CD14-positive monocyte (primary cell): ENCODE measurements at regions not wholly inside any gene's neighbourhood (a gene's known extent, or its start where the extent isn't known, plus 50 kb on each side); places are given as distances from the start of the nearest gene placed in this dataset.

Source experiments
- DNase-seq, 3 donors: peaks; one replicate each; pipeline ENCODE4 v3.0.0-alpha.2; 2011 to 2022
- H2AFZ ChIP-seq: 2 replicates; pipeline ENCODE4 v1.6.0; 2012; ENCODE audit warnings: mild to moderate bottlenecking, low read depth, low read length, inconsistent platforms; ENCODE audit not compliant: insufficient read depth, poor library complexity, severe bottlenecking
- H3K27ac ChIP-seq, 2 donors: 1 replicate in 1 of 2; 2 replicates in 1 of 2; pipeline ENCODE4 v1.5.1; 2012 to 2013; ENCODE audit warnings: low read length in 2 of 2, control low read depth in 1 of 2, inconsistent platforms in 1 of 2, low read depth in 1 of 2, mild to moderate bottlenecking in 1 of 2
- H3K27me3 ChIP-seq, 2 donors: one replicate each; pipeline versions ENCODE4 v1.6.0 to v1.6.1; 2011 to 2013; ENCODE audit warnings: low read length in 2 of 2; ENCODE audit not compliant: control insufficient read depth in 2 of 2, insufficient read depth in 2 of 2
- H3K36me3 ChIP-seq, 2 donors: replicated peaks in 1 of 2; 1 replicate in 1 of 2; 2 replicates in 1 of 2; pipeline versions ENCODE4 v1.5.1 to v1.6.1; 2012 to 2013; ENCODE audit warnings: low read length in 2 of 2, control low read depth in 1 of 2, inconsistent platforms in 1 of 2, mild to moderate bottlenecking in 1 of 2; ENCODE audit not compliant: insufficient read depth in 2 of 2, control insufficient read depth in 1 of 2
- H3K4me1 ChIP-seq, 2 donors: 1 replicate in 1 of 2; 2 replicates in 1 of 2; pipeline versions ENCODE4 v1.5.1 to v1.6.1; 2012 to 2013; ENCODE audit warnings: low read length in 2 of 2, control low read depth in 1 of 2, inconsistent platforms in 1 of 2, mild to moderate bottlenecking in 1 of 2, moderate library complexity in 1 of 2; ENCODE audit not compliant: insufficient read depth in 2 of 2, control insufficient read depth in 1 of 2
- H3K4me2 ChIP-seq: replicated peaks from 2 replicates; pipeline ENCODE3; 2012; ENCODE audit warnings: low read length, moderate library complexity, mild to moderate bottlenecking; ENCODE audit not compliant: poor library complexity, severe bottlenecking; ENCODE audit errors: extremely low read depth
- H3K4me3 ChIP-seq, 3 experiments: fragments of 200-600 bp in 1 of 3; sonication (generic) in 1 of 3; replicated peaks in 1 of 3; 1 replicate in 2 of 3; 2 replicates in 1 of 3; pipeline ENCODE4 v1.5.1; 2011 to 2013; ENCODE audit warnings: low read length in 3 of 3, mild to moderate bottlenecking in 3 of 3, control low read depth in 2 of 3, low read depth in 2 of 3, inconsistent platforms in 1 of 3, moderate library complexity in 1 of 3
- H3K79me2 ChIP-seq: 2 replicates; pipeline ENCODE4 v1.6.0; 2012; ENCODE audit warnings: mild to moderate bottlenecking, control low read depth, inconsistent platforms, low read length, moderate library complexity; ENCODE audit not compliant: insufficient read depth
- H3K9ac ChIP-seq: 2 replicates; pipeline ENCODE4 v1.6.0; 2017; ENCODE audit warnings: low read length, mild to moderate bottlenecking; ENCODE audit not compliant: insufficient read depth, poor library complexity, severe bottlenecking
- H3K9me3 ChIP-seq, 2 donors: replicated peaks in 1 of 2; 1 replicate in 1 of 2; 2 replicates in 1 of 2; pipeline versions ENCODE4 v1.5.1 to v1.6.1; 2012 to 2013; ENCODE audit warnings: low read length in 2 of 2, control low read depth in 1 of 2; ENCODE audit not compliant: control insufficient read depth in 1 of 2, insufficient read depth in 1 of 2
- H4K20me1 ChIP-seq: 2 replicates; pipeline ENCODE4 v1.6.0; 2012; ENCODE audit warnings: mild to moderate bottlenecking, low read length, control low read depth, moderate library complexity; ENCODE audit not compliant: insufficient read depth
- H3K27ac Mint-ChIP-seq, 7 donors: one replicate each; pipeline ENCODE4 v1.8.0; 2020; ENCODE audit warnings: mild to moderate bottlenecking in 7 of 7, mixed read lengths in 7 of 7, moderate library complexity in 6 of 7, inconsistent platforms in 2 of 7
- H3K27me3 Mint-ChIP-seq, 3 donors: one replicate each; pipeline ENCODE4 v1.8.0; 2021 to 2022; ENCODE audit warnings: low read depth in 3 of 3, mild to moderate bottlenecking in 3 of 3, mixed read lengths in 3 of 3, moderate library complexity in 3 of 3, inconsistent platforms in 1 of 3
- H3K36me3 Mint-ChIP-seq, 2 donors: one replicate each; pipeline ENCODE4 v1.8.0; 2020; ENCODE audit warnings: mixed read lengths in 2 of 2, inconsistent platforms in 1 of 2, mild to moderate bottlenecking in 1 of 2
- H3K4me1 Mint-ChIP-seq: one replicate; pipeline ENCODE4 v1.8.0; 2020; ENCODE audit warnings: mild to moderate bottlenecking, mixed read lengths
- H3K4me3 Mint-ChIP-seq, 2 donors: one replicate each; pipeline ENCODE4 v1.8.0; 2020; ENCODE audit warnings: mild to moderate bottlenecking in 2 of 2, mixed read lengths in 2 of 2, moderate library complexity in 1 of 2
- H3K9me3 Mint-ChIP-seq, 7 donors: one replicate each; pipeline ENCODE4 v1.8.0; 2020 to 2022; ENCODE audit warnings: mixed read lengths in 7 of 7, mild to moderate bottlenecking in 6 of 7, moderate library complexity in 6 of 7, inconsistent platforms in 2 of 7
- CTCF ChIP-seq: fragments of 200-600 bp; IDR thresholded peaks from one replicate; pipeline ENCODE4 v1.8.0; 2022; ENCODE audit warnings: antibody characterized with exemption, mild to moderate bottlenecking
- WGBS: methylation state at CpG from one replicate; pipeline ENCODE4 v1.1.5; 2013; ENCODE audit warnings: missing lambda C conversion rate; ENCODE audit not compliant: insufficient coverage; 5-methylcytosine and 5-hydroxymethylcytosine counted together
- intact Hi-C, 2 donors: fragments of 100-400 bp; cut with micrococcal nuclease; formaldehyde crosslinking; loops; one replicate each; pipeline versions ENCODE4 v1.15.0 to v1.15.1; 2023

DNA sequence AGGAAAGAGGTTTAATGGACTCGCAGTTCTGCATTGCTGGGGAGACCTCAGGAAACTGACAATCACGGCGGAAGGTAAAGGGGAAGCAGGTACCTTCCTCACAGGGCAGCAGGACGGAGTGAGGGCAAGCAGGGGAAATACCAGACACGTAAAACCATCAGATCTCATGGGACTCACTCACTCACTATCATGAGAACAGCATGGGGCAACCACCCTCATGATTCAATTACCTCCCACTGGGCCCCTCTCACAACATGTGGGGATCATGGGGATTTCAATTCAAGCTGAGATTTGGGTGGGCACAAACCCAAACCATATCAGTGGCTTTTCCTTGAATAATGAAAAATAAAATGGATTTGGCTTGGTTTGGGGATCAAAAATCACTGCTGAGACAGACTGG lies 380.5 kb downstream of the VRK1 start:
- Histone ChIP-seq H3K4me1 (no peaks in the 10 kb centered on the region), H2AFZ (no peak overlapping the region), H3K4me3 (no peak overlapping the region), H4K20me1 (no peaks in the 10 kb centered on the region), H3K9me3 (peaks cover 0 to 10% of the 10 kb centered on the region in 2 donors), H3K36me3 (no peaks in the 10 kb centered on the region), H3K9ac (no peak overlapping the region), H3K79me2 (no peaks in the 10 kb centered on the region), H3K27me3 (no peaks in the 10 kb centered on the region), H3K4me2 (no peak overlapping the region), H3K27ac (no peak overlapping the region)
- peaks cover 7 to 14% (median 8%) of the 10 kb centered on the region in 3 donors for H3K27me3 Mint-ChIP-seq
- H3K27ac Mint-ChIP-seq = no peak overlapping the region
- H3K36me3 Mint-ChIP-seq = no peaks in the 10 kb centered on the region
- peaks cover 0 to 13% (median 3%) of the 10 kb centered on the region in 7 donors for H3K9me3 Mint-ChIP-seq
- no peaks in the 10 kb centered on the region for H3K4me1 Mint-ChIP-seq
- intact Hi-C loops = no loop called here
- DNase-seq = peak in 1 of 3 donors; percentile 14
- no peak for TF ChIP-seq CTCF
- 6% methylated on average over 5 of the region's 5 CpGs for WGBS
- no peak overlapping the region for H3K4me3 Mint-ChIP-seq

GRCh38 chr14:97178781-97179180 lies 381.6 kb downstream of the VRK1 start:
- H3K9ac ChIP-seq = no peak overlapping the region
- H3K27ac Mint-ChIP-seq = no peak overlapping the region
- no peaks in the 10 kb centered on the region for H3K4me1 Mint-ChIP-seq
- no peak for DNase-seq
- H3K9me3 ChIP-seq = peaks cover 0 to 10% of the 10 kb centered on the region in 2 donors
- H3K36me3 ChIP-seq = no peaks in the 10 kb centered on the region
- H3K4me3 ChIP-seq = no peak overlapping the region
- no peak overlapping the region for H2AFZ ChIP-seq
- H3K4me2 ChIP-seq = no peak overlapping the region
- no peak overlapping the region for H3K27ac ChIP-seq
- no peaks in the 10 kb centered on the region for H3K27me3 ChIP-seq
- intact Hi-C loops = no loop called here
- 48% methylated on average over 3 of the region's 5 CpGs for WGBS
- no peaks in the 10 kb centered on the region for H3K36me3 Mint-ChIP-seq
- TF ChIP-seq CTCF = no peak
- H4K20me1 ChIP-seq = no peaks in the 10 kb centered on the region
- peaks cover 3 to 14% (median 7%) of the 10 kb centered on the region in 3 donors for H3K27me3 Mint-ChIP-seq
- H3K79me2 ChIP-seq = no peaks in the 10 kb centered on the region
- H3K4me3 Mint-ChIP-seq = no peak overlapping the region
- H3K9me3 Mint-ChIP-seq = peaks cover 0 to 13% (median 3%) of the 10 kb centered on the region in 7 donors
- no peaks in the 10 kb centered on the region for H3K4me1 ChIP-seq
